Ovary (tissue), 3 donors: ENCODE measurements at regions not wholly inside any gene's neighbourhood (a gene's known extent, or its start where the extent isn't known, plus 50 kb on each side); places are given as distances from the start of the nearest gene placed in this dataset.

Experiments used
- CTCF ChIP-seq, 3 donors: fragments of 450-650 bp in 2 of 3; fragments of 200-600 bp in 1 of 3; IDR thresholded peaks; one replicate each; pipeline versions ENCODE4 v1.5.1 to v1.8.0; 2016 to 2022; ENCODE audit warnings: antibody characterized with exemption in 3 of 3, mild to moderate bottlenecking in 1 of 3
- EP300 ChIP-seq: sonication (generic); formaldehyde crosslinking; IDR thresholded peaks from one replicate; pipeline ENCODE4 v1.6.1; 2017; ENCODE audit warnings: antibody characterized with exemption
- POLR2A ChIP-seq: fragments of 450-650 bp; IDR thresholded peaks from one replicate; pipeline ENCODE4 v1.6.1; 2017; ENCODE audit warnings: antibody characterized with exemption, mild to moderate bottlenecking, moderate library complexity
- donor health status: DM: no; HTN: no; CAD: no.

GRCh38 chr6:12366731-12367130, 76.6 kb downstream of the EDN1 start:
- TF ChIP-seq POLR2A, result no peak
- no peak for TF ChIP-seq CTCF (IDR thresholded peaks at IDR 0.05)
- TF ChIP-seq EP300, result no peak
